ENCODE measurements at regions not wholly inside any gene's neighbourhood (a gene's known extent, or its start where the extent isn't known, plus 50 kb on each side); places are given as distances from the start of the nearest gene placed in this dataset.

DNA sequence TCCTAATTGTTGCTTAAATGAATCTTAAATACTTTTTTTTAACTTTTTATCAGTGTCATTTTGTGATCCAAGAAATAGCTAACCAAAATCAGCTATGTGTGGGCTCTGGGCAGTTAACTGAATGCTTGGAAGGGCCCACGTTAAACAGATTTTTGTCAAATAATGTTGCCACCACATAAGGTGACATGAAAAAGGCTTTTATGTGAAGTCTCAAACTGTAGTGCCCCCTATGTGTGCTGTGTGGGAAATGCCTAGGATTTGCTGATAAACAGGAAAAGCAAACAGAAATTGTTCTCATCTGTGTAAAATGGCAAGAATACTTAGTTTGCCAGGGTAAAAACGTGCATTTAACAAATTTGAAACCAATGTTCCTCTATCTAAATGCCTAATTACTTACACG, 242.2 kb downstream of the ZNF516 start:
- no peak for DNase-seq

- no peak for DNase-seq
These were observed 242.9 kb downstream of the ZNF516 start for GRCh38 chr18:76252139-76252538.

DNA sequence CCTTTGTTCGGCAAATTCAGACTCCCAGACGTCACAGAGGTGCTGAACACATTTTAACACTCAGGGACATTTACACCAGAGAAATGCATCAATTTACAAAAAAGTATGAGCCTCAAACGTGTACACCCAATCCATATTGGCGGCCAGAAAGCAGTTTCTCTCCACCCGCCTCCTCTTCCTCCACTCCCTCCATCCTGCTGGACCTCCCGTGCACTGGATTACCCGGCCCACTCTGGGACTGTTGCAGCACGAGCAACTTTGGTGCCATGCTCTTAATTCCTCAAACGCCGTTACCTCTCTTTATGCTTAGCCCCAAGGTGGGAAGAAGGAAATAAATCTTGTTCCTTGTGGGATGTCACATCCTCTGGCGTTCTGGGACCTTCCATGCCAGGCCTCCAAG, 243.4 kb downstream of the ZNF516 start:
- DNase-seq = no peak

- no peak for DNase-seq
These were observed 248.5 kb downstream of the ZNF516 start for GRCh38 chr18:76246590-76246989.

GRCh38 chr18:76234676-76235060, 260.4 kb downstream of the ZNF516 start:
- no peak for DNase-seq

DNA sequence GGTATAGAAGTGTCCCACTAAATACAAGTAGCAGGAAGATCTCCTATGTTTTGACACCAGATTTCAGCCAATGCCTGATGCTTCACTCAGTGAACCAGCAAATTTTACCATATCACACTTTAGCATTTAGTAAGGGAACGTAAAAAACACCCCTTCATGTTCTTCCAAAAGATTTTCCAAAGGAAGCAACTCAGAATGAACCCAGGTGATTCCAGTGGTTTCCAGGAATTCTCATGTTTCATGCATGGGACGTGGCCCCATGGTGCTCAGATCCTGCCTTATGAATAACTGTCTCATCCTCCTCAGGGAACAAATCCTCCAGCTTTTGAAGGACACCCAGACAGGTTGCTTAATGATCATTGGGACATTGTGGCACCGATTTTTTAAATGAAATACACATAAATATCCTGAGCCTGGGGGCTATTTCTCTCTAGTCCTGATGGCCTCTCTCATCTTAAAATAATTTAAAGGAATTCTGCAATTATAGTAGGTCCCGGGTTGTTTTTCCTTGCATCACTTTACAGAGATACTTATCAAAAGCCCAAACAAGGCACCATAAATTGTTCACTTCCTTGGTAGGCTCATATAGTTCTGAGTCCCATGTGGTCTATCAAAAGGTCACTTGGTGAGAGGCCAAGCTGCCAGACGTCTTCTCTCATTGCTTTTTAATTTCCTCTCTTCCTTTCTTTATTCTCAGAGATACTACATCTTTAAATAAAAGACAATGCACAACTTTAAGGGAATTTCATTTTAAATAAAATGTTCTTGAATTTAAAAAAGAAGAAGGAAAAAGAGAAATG, 261.0 kb downstream of the ZNF516 start:
- DNase-seq = no peak

DNA sequence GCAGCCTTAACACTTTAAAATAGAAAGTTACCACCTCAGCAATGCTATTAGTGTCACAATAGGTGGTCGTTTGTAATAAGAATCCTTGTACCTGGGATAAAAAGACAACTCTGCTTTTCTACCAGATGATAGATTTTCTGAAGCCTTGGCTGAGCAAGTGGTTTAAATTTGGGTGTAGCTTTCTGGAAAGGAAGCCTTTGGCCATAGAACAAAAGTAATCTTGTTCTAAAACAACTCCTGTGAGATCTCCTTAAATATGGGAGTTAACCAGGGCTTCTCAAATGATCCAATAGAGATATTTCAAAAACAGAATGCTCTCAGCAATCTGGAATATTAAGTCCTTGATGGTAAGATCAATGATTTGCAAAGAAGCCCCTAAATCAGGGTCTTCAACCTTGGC, 261.6 kb downstream of the ZNF516 start:
- no peak for DNase-seq

- DNase-seq = no peak
These were observed 262.3 kb downstream of the ZNF516 start for GRCh38 chr18:76232779-76233178.

GRCh38 chr18:76232010-76232409, 263.0 kb downstream of the ZNF516 start:
- DNase-seq = no peak

GRCh38 chr18:76231402-76231801, 263.6 kb downstream of the ZNF516 start:
- DNase-seq = no peak

GRCh38 chr18:76230791-76231190, 264.3 kb downstream of the ZNF516 start:
- DNase-seq = no peak

- DNase-seq = no peak
These were observed 266.3 kb downstream of the ZNF516 start for GRCh38 chr18:76228716-76229115.

GRCh38 chr18:76227759-76228158, 267.3 kb downstream of the ZNF516 start:
- DNase-seq = no peak

DNA sequence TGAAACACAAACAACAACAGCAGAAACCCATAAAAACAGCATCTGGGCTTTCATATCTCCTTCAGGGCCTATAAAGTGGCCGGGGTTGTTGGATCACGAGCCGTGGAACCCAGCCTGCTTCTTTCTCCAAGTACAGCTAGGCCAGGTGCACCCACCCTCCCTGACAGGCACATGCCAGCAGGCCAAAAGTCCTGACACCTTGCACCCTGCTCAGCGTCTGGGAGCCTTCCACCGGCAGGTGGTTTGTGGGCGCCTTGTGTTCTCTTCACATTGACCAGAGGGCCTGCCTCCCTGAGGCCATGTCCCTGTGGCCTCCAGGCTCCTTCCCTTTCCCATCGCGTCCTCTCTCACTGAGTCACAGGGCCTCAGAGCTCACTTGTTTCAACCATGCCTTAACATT, 271.6 kb downstream of the ZNF516 start:
- no peak for DNase-seq

GRCh38 chr18:76219023-76219422, 276.0 kb downstream of the ZNF516 start:
- no peak for DNase-seq

DNA sequence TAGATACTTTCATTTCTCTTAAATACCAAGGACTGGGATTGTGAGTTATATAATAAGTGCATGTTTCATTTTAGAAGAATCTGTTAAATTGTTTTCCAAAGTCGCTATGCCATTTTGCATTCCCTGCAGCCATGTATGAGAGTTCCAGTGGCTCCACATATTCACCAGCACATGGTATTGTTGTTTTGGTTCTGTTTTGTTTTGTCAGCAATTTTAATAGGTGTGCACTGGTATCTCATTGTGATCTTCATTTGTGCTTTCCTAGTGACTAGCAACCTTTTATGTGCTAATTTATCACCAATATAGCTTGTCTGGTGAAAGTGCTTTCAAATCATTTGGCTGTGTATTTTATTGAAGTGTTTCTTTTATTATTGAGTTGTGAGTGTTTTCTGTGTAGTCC, 278.9 kb downstream of the ZNF516 start:
- no peak for DNase-seq

DNA sequence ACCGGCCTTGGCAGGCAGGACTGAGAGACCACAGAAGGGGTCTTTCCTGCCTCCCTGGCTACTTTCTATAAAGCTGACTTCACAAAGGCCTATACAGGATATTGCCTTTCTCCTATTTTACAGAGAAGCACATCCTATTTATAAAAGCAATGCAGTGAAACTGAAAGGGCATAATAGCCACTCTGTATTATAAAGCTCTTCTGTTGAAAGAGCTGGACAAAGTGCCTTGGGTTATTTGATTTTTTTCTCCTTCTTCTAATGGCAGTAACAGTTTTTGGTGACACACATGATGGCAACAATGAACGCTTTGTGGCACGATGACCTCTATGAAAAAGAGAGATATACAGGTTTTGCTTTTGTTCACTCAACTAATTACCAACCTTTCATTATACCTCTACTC, 281.1 kb downstream of the ZNF516 start:
- DNase-seq = no peak

GRCh38 chr18:76212960-76213359, 282.1 kb downstream of the ZNF516 start:
- no peak for DNase-seq

GRCh38 chr18:76209597-76209996, 285.4 kb downstream of the ZNF516 start:
- no peak for DNase-seq

- no peak for DNase-seq
These were observed 286.2 kb downstream of the ZNF516 start for GRCh38 chr18:76208678-76209306.

GRCh38 chr18:76205906-76206305, 289.1 kb downstream of the ZNF516 start:
- no peak for DNase-seq

GRCh38 chr18:76203552-76203951, 291.5 kb downstream of the ZNF516 start:
- DNase-seq = no peak

GRCh38 chr18:76202322-76202721, 292.7 kb downstream of the ZNF516 start:
- DNase-seq = no peak

- DNase-seq = no peak
These were observed 299.4 kb downstream of the ZNF516 start for GRCh38 chr18:76195601-76196000.

DNA sequence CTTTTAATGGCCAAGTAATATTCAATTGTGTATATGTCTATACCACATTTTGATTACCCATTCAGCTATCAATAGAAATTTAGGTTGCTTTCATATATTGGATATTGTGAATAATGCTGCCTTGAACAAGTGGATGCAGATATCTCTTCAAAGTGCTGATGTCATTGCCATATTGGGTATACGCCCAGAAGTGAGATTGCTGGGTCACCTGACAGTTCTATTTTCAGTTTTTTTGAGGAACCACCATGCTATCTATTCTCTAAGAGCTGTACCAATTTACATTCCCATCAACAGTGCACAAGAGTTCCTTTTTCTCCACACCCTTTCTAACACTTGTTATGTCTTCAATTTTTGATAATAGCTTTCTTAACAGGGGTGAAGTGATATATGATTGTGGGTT, 306.9 kb downstream of the ZNF516 start:
- no peak for DNase-seq

Measured in CD4-positive, alpha-beta T cell treated with Interleukin-4 for 4 hours (primary cell).